K562 (cell line): ENCODE measurements at regions not wholly inside any gene's neighbourhood (a gene's known extent, or its start where the extent isn't known, plus 50 kb on each side); places are given as distances from the start of the nearest gene placed in this dataset.

Experiments used
- ATAC-seq: fragments of 200-7000 bp; cut with Tn5 transposase; 3 replicates; pipeline ENCODE4 v1.9.1; 2020; ENCODE audit warnings: moderate library complexity
- BruUV-seq: library from RNA; stranded (reverse); fragments of 400-500 nt; replicated peaks from 2 replicates; lab custom pipeline; 2021; lab: Mats Ljungman, UMichigan
- CTCF ChIA-PET: fragments of 300-600 bp; formaldehyde crosslinking; extraction: SDS; loops from one replicate; lab custom pipeline; 2021; ENCODE audit warnings: low intra/inter-chr PET ratio; lab: Yijun Ruan, JAX
- POLR2A ChIA-PET: fragments of 300-600, 350-650 bp; sonication (Branson Sonifier 250); formaldehyde crosslinking; extraction: SDS; loops from one replicate; lab custom pipeline; 2021; ENCODE audit warnings: antibody characterized with exemption, inconsistent platforms; lab: Yijun Ruan, JAX
- DNase-seq, 4 experiments: peaks; one replicate each; pipeline versions ENCODE4 v3.0.0 to v3.0.0-alpha.2; 2011 to 2018; ENCODE audit warnings: low spot score in 3 of 4, mixed read lengths in 3 of 4; ENCODE audit errors: extremely low read depth in 1 of 4
- FAIRE-seq: peaks from 2 replicates; lab custom pipeline; 2011; peaks lifted over from hg19 to GRCh38; lab: Jason Lieb, UNC
- H2AFZ ChIP-seq: 2 replicates; pipeline ENCODE4 v1.6.0; 2011; ENCODE audit warnings: low read depth, low read length, control low read depth, inconsistent platforms
- H3K27ac ChIP-seq: fragments of 200-600 bp; 3 replicates; pipeline ENCODE4 v1.8.0; 2011; ENCODE audit warnings: low read depth, mild to moderate bottlenecking, control low read depth, inconsistent platforms, low read length, moderate library complexity, mixed read lengths; ENCODE audit errors: extremely low read depth
- H3K27me3 ChIP-seq, 2 experiments: fragments of 300-600 bp in 1 of 2; 2 replicates in 1 of 2; 3 replicates in 1 of 2; pipeline versions ENCODE4 v1.6.0 to v1.8.0; 2011; ENCODE audit warnings: inconsistent platforms in 2 of 2, low read length in 2 of 2, mild to moderate bottlenecking in 1 of 2, mixed read lengths in 1 of 2, moderate library complexity in 1 of 2; ENCODE audit not compliant: control insufficient read depth in 2 of 2, insufficient read depth in 2 of 2
- H3K36me3 ChIP-seq: fragments of 300-600 bp; 3 replicates; pipeline ENCODE4 v1.8.0; 2011; ENCODE audit warnings: mild to moderate bottlenecking, low read length, inconsistent platforms; ENCODE audit not compliant: control insufficient read depth, insufficient read depth
- H3K4me1 ChIP-seq, 2 experiments: fragments of 200-600 bp in 1 of 2; replicated peaks in 1 of 2; 2 replicates in 1 of 2; 3 replicates in 1 of 2; pipeline versions ENCODE4 v1.5.1 to v1.8.0; 2011; ENCODE audit warnings: inconsistent platforms in 2 of 2, low read length in 2 of 2, mild to moderate bottlenecking in 1 of 2, mixed read lengths in 1 of 2, moderate library complexity in 1 of 2; ENCODE audit not compliant: control insufficient read depth in 2 of 2, insufficient read depth in 2 of 2
- H3K4me2 ChIP-seq: 2 replicates; pipeline ENCODE4 v1.6.1; 2011; ENCODE audit warnings: low read length, control low read depth, inconsistent platforms, mixed read lengths; ENCODE audit not compliant: insufficient read depth
- H3K4me3 ChIP-seq: fragments of 200-600 bp; sonication (generic), shearing (Covaris generic); 2 replicates; pipeline ENCODE4 v1.5.1; 2016; ENCODE audit warnings: control low read depth, inconsistent platforms
- H3K79me2 ChIP-seq: fragments of 200-600 bp; 3 replicates; pipeline ENCODE4 v1.8.0; 2011; ENCODE audit warnings: low read length, inconsistent platforms; ENCODE audit not compliant: control insufficient read depth, insufficient read depth
- H3K9ac ChIP-seq, 2 experiments: 2 replicates each; pipeline versions ENCODE4 v1.6.0 to v1.6.1; 2011; ENCODE audit warnings: low read depth in 2 of 2, low read length in 2 of 2, control low read depth in 1 of 2, inconsistent platforms in 1 of 2, mild to moderate bottlenecking in 1 of 2, mixed read lengths in 1 of 2; ENCODE audit not compliant: insufficient read depth in 1 of 2
- H3K9me1 ChIP-seq: one replicate; pipeline ENCODE4 v1.6.0; 2011; ENCODE audit warnings: inconsistent platforms, mild to moderate bottlenecking, low read length, moderate library complexity; ENCODE audit not compliant: control insufficient read depth, insufficient read depth
- H3K9me3 ChIP-seq: replicated peaks from 2 replicates; pipeline ENCODE4 v1.5.1; 2011; ENCODE audit warnings: low read depth, low read length, inconsistent platforms; ENCODE audit not compliant: control insufficient read depth, insufficient read depth
- H4K20me1 ChIP-seq: replicated peaks from 2 replicates; pipeline ENCODE4 v1.6.1; 2011; ENCODE audit warnings: low read length, inconsistent platforms, mixed read lengths; ENCODE audit not compliant: control insufficient read depth, insufficient read depth
- DNMT1 ChIP-seq: fragments of 450-650 bp; IDR thresholded peaks from 2 replicates; pipeline ENCODE4 v1.6.1; 2016; ENCODE audit warnings: antibody characterized with exemption, mild to moderate bottlenecking
- ELF2 ChIP-seq: fragments of 250-450 bp; sonication (Bioruptor Pico); IDR thresholded peaks from 2 replicates; pipeline ENCODE4 v1.5.0; 2021; ENCODE audit warnings: mild to moderate bottlenecking
- KLF16 ChIP-seq: IDR thresholded peaks from 2 replicates; pipeline ENCODE4 v1.6.1; 2016; ENCODE audit warnings: antibody characterized with exemption
- NUFIP1 ChIP-seq: fragments of 450-650 bp; IDR thresholded peaks from 2 replicates; pipeline ENCODE4 v1.6.1; 2018; ENCODE audit not compliant: partially characterized antibody
- PCBP1 ChIP-seq: fragments of 200-400 bp; formaldehyde crosslinking; IDR thresholded peaks from 2 replicates; pipeline ENCODE4 v1.6.1; 2018; ENCODE audit warnings: mild to moderate bottlenecking, low read depth, low read length; ENCODE audit not compliant: poor library complexity, severe bottlenecking
- RBM34 ChIP-seq: fragments of 200-400 bp; formaldehyde crosslinking; IDR thresholded peaks from 2 replicates; pipeline ENCODE4 v1.6.1; 2018; ENCODE audit warnings: low read length, borderline replicate concordance; ENCODE audit not compliant: insufficient read depth
- SRF ChIP-seq, 2 experiments: fragments of 250-450, 450-650 bp in 1 of 2; sonication (Bioruptor Pico) in 1 of 2; sonication (generic) in 1 of 2; formaldehyde crosslinking; IDR thresholded peaks; 2 replicates each; pipeline versions ENCODE4 v1.5.0 to v1.5.1; 2020 to 2022; ENCODE audit warnings: mild to moderate bottlenecking in 1 of 2, missing genetic modification reagents in 1 of 2
- ZNF184 ChIP-seq: sonication (generic); formaldehyde crosslinking; IDR thresholded peaks from 2 replicates; pipeline ENCODE4 v1.5.0; 2020; ENCODE audit warnings: missing genetic modification reagents
- ZNF324 ChIP-seq: fragments of 250-450 bp; sonication (Bioruptor Pico); IDR thresholded peaks from 2 replicates; pipeline ENCODE4 v1.4.0; 2020; ENCODE audit warnings: mild to moderate bottlenecking
- ZNF431 ChIP-seq: sonication (generic); formaldehyde crosslinking; IDR thresholded peaks from 2 replicates; pipeline ENCODE4 v1.8.0; 2022; ENCODE audit warnings: mild to moderate bottlenecking, missing genetic modification reagents
- ZNF583 ChIP-seq: fragments of 250-450 bp; sonication (Bioruptor Pico); IDR thresholded peaks from 2 replicates; pipeline ENCODE4 v1.4.0; 2020
- ZNF695 ChIP-seq: fragments of 450-650 bp; formaldehyde crosslinking; IDR thresholded peaks from 2 replicates; pipeline ENCODE4 v1.4.0; 2020; ENCODE audit warnings: mild to moderate bottlenecking, moderate library complexity
- ZNF77 ChIP-seq: fragments of 250-450 bp; sonication (Bioruptor Pico); IDR thresholded peaks from 2 replicates; pipeline ENCODE4 v1.5.0; 2020
- WGBS: fragments of 100-300 bp; shearing (Covaris generic); methylation state at CpG from one replicate; pipeline ENCODE4 v1.1.6; 2016; ENCODE audit warnings: low coverage, mixed read lengths; ENCODE audit not compliant: insufficient coverage; ENCODE audit errors: missing lambda C conversion rate; 5-methylcytosine and 5-hydroxymethylcytosine counted together
- in situ Hi-C: fragments of 300-500 bp; cut with MboI; formaldehyde crosslinking; loops from 4 replicates; pipeline ENCODE4 v1.15.0; 2018; ENCODE audit warnings: inconsistent platforms, mixed read lengths
- intact Hi-C: fragments of 100-400 bp; cut with micrococcal nuclease; formaldehyde crosslinking; loops from 2 replicates; pipeline ENCODE4 v1.14.2; 2022
- TF ChIP-seq, protein P1 (sequence below): sonication (generic); formaldehyde crosslinking; IDR thresholded peaks from 2 replicates; pipeline ENCODE4 v1.9.0; 2022; ENCODE audit warnings: mild to moderate bottlenecking, missing genetic modification reagents
- TF ChIP-seq, protein P2 (sequence below): fragments of 250-450 bp; sonication (Bioruptor Pico); IDR thresholded peaks from 2 replicates; pipeline ENCODE4 v1.5.0; 2020; ENCODE audit warnings: mild to moderate bottlenecking, borderline replicate concordance
- TF ChIP-seq, protein P3 (sequence below): fragments of 250-450 bp; sonication (Bioruptor Pico); IDR thresholded peaks from 2 replicates; pipeline ENCODE4 v1.4.0; 2020; ENCODE audit warnings: mild to moderate bottlenecking, moderate library complexity

DNA sequence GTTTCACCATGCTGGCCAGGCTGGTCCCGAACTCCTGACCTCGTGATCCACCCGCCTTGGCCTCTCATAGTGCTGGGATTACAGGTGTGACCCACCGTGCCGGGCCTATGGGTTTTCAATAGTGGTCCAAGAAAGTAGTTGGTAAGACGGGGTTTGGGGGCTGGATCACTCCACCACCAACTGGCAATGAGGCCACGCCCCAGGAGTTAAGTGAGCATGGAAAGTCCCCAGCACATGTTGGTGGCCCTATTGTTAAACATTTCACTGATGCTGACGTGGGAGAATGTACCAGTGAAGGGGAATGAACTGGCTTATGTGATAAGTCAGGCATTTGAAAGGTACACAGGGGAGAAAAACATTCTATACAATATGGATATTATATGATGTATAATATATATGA, 80.4 kb downstream of the CHRD start:
- ChIA-PET CTCF (no interaction called here), POLR2A (interaction anchor here (0.6 kb wide), 1 partner anchor 22 kb away, joined by 4 read pairs; no protein-coding TSS in a partner anchor)
- WGBS = 1% methylated on average over 8 of the region's 8 CpGs
- TF ChIP-seq DNMT1 = no peak
- no peak for TF ChIP-seq ZNF695
- no peak for TF ChIP-seq ZNF77
- no peak for TF ChIP-seq ELF2 (CRISPR knock-in tag)
- no peak for TF ChIP-seq SRF (CRISPR knock-in tag; IDR thresholded peaks at IDR 0.05)
- TF ChIP-seq KLF16 = no peak
- no peak for TF ChIP-seq NUFIP1
- TF ChIP-seq, protein P1, sequence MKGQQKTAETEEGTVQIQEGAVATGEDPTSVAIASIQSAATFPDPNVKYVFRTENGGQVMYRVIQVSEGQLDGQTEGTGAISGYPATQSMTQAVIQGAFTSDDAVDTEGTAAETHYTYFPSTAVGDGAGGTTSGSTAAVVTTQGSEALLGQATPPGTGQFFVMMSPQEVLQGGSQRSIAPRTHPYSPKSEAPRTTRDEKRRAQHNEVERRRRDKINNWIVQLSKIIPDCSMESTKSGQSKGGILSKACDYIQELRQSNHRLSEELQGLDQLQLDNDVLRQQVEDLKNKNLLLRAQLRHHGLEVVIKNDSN (CRISPR knock-in tag) = no peak
- TF ChIP-seq ZNF583 (CRISPR knock-in tag) = no peak
- no peak for TF ChIP-seq ZNF324 (CRISPR knock-in tag)
- TF ChIP-seq, protein P2, sequence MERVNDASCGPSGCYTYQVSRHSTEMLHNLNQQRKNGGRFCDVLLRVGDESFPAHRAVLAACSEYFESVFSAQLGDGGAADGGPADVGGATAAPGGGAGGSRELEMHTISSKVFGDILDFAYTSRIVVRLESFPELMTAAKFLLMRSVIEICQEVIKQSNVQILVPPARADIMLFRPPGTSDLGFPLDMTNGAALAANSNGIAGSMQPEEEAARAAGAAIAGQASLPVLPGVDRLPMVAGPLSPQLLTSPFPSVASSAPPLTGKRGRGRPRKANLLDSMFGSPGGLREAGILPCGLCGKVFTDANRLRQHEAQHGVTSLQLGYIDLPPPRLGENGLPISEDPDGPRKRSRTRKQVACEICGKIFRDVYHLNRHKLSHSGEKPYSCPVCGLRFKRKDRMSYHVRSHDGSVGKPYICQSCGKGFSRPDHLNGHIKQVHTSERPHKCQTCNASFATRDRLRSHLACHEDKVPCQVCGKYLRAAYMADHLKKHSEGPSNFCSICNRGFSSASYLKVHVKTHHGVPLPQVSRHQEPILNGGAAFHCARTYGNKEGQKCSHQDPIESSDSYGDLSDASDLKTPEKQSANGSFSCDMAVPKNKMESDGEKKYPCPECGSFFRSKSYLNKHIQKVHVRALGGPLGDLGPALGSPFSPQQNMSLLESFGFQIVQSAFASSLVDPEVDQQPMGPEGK (CRISPR knock-in tag) = no peak
- TF ChIP-seq ZNF184 = no peak
- no peak for TF ChIP-seq RBM34
- TF ChIP-seq PCBP1 = no peak
- no peak for TF ChIP-seq ZNF431
- TF ChIP-seq, protein P3, sequence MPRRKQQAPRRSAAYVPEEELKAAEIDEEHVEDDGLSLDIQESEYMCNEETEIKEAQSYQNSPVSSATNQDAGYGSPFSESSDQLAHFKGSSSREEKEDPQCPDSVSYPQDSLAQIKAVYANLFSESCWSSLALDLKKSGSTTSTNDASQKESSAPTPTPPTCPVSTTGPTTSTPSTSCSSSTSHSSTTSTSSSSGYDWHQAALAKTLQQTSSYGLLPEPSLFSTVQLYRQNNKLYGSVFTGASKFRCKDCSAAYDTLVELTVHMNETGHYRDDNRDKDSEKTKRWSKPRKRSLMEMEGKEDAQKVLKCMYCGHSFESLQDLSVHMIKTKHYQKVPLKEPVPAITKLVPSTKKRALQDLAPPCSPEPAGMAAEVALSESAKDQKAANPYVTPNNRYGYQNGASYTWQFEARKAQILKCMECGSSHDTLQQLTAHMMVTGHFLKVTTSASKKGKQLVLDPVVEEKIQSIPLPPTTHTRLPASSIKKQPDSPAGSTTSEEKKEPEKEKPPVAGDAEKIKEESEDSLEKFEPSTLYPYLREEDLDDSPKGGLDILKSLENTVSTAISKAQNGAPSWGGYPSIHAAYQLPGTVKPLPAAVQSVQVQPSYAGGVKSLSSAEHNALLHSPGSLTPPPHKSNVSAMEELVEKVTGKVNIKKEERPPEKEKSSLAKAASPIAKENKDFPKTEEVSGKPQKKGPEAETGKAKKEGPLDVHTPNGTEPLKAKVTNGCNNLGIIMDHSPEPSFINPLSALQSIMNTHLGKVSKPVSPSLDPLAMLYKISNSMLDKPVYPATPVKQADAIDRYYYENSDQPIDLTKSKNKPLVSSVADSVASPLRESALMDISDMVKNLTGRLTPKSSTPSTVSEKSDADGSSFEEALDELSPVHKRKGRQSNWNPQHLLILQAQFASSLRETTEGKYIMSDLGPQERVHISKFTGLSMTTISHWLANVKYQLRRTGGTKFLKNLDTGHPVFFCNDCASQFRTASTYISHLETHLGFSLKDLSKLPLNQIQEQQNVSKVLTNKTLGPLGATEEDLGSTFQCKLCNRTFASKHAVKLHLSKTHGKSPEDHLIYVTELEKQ (CRISPR knock-in tag) = no peak
- no peak overlapping the region for H3K4me2 ChIP-seq
- no peak overlapping the region for H3K4me3 ChIP-seq
- no peak overlapping the region for H3K9ac ChIP-seq
- intact Hi-C loops = no loop called here
- FAIRE-seq (no peak), DNase-seq (no peak), ATAC-seq (no peak)
- no peak overlapping the region for H2AFZ ChIP-seq
- H3K4me1 ChIP-seq = no peaks in the 10 kb centered on the region
- H4K20me1 ChIP-seq = no peaks in the 10 kb centered on the region
- H3K27ac ChIP-seq = no peak overlapping the region
- H3K9me3 ChIP-seq = no peaks in the 10 kb centered on the region
- no peaks in the 10 kb centered on the region for H3K79me2 ChIP-seq
- H3K9me1 ChIP-seq = no peaks in the 10 kb centered on the region
- in situ Hi-C loops = no loop called here
- H3K36me3 ChIP-seq = no peaks in the 10 kb centered on the region
- BruUV-seq = no TSS peak
- peaks cover 7 to 25% of the 10 kb centered on the region in 2 experiments; a peak in 4 of 5 replicates for H3K27me3 ChIP-seq
